ENCODE measurements at regions not wholly inside any gene's neighbourhood (a gene's known extent, or its start where the extent isn't known, plus 50 kb on each side); places are given as distances from the start of the nearest gene placed in this dataset.

GRCh38 chrX:34528081-34528480 is 129.0 kb downstream of the TMEM47 start:
- ATAC-seq (ENCODE audit: low read depth), result no peak
- Mint-ChIP-seq H3K27ac (no peak overlapping the region), H3K4me3 (no peak overlapping the region), H3K27me3 (no peaks in the 10 kb centered on the region), H3K36me3 (ENCODE audit: low read depth) (no peaks in the 10 kb centered on the region), H3K4me1 (no peaks in the 10 kb centered on the region), H3K9me3 (no peaks in the 10 kb centered on the region)
- DNase-seq, result no peak
- intact Hi-C loops (cut with micrococcal nuclease), result no loop called here
- POLR2A ChIA-PET, result no interaction called here
- CTCF ChIA-PET, result no interaction called here
- TF ChIP-seq CTCF (IDR thresholded peaks at IDR 0.05), result no peak

GRCh38 chrX:34521563-34521962 is 135.5 kb downstream of the TMEM47 start:
- H3K9me3 Mint-ChIP-seq, result no peaks in the 10 kb centered on the region
- intact Hi-C loops (cut with micrococcal nuclease), result no loop called here

GRCh38 chrX:34509394-34509793 is 147.7 kb downstream of the TMEM47 start:
- DNase-seq (no peak), ATAC-seq (ENCODE audit: low read depth) (no peak)
- ChIA-PET POLR2A (no interaction called here), CTCF (no interaction called here)
- Mint-ChIP-seq H3K27me3 (no peaks in the 10 kb centered on the region), H3K4me3 (no peak overlapping the region), H3K9me3 (no peaks in the 10 kb centered on the region), H3K27ac (no peak overlapping the region), H3K36me3 (ENCODE audit: low read depth) (no peaks in the 10 kb centered on the region), H3K4me1 (no peaks in the 10 kb centered on the region)
- intact Hi-C loops (cut with micrococcal nuclease), result no loop called here
- no peak for TF ChIP-seq CTCF (IDR thresholded peaks at IDR 0.05)

More at GRCh38 chrX:34521563-34521962, 135.5 kb downstream of the TMEM47 start:
- Mint-ChIP-seq H3K4me1 (no peaks in the 10 kb centered on the region), H3K27ac (no peak overlapping the region), H3K36me3 (ENCODE audit: low read depth) (no peaks in the 10 kb centered on the region), H3K4me3 (no peak overlapping the region), H3K27me3 (no peaks in the 10 kb centered on the region)
- CTCF ChIA-PET, result no interaction called here
- ATAC-seq (ENCODE audit: low read depth) (no peak), DNase-seq (no peak)
- TF ChIP-seq CTCF (IDR thresholded peaks at IDR 0.05), result no peak
- POLR2A ChIA-PET, result no interaction called here

- POLR2A ChIA-PET, result no interaction called here
- Mint-ChIP-seq H3K4me3 (no peak overlapping the region), H3K27ac (no peak overlapping the region), H3K9me3 (no peaks in the 10 kb centered on the region), H3K4me1 (no peaks in the 10 kb centered on the region), H3K36me3 (ENCODE audit: low read depth) (no peaks in the 10 kb centered on the region), H3K27me3 (no peaks in the 10 kb centered on the region)
- intact Hi-C loops (cut with micrococcal nuclease), result no loop called here
- ATAC-seq (ENCODE audit: low read depth) (no peak), DNase-seq (no peak)
- no peak for TF ChIP-seq CTCF (IDR thresholded peaks at IDR 0.05)
- CTCF ChIA-PET, result no interaction called here
Observed at GRCh38 chrX:34503119-34503518, 154.0 kb downstream of the TMEM47 start.

- intact Hi-C loops (cut with micrococcal nuclease), result no loop called here
- no peak for ATAC-seq (ENCODE audit: low read depth)
- ChIA-PET CTCF (interaction anchor here (0.5 kb wide), 1 partner anchor 198 kb away, joined by 3 read pairs; no protein-coding TSS in a partner anchor), POLR2A (no interaction called here)
- H3K27ac Mint-ChIP-seq, result no peak overlapping the region
- no peak for DNase-seq
- no peaks in the 10 kb centered on the region for H3K9me3 Mint-ChIP-seq
- H3K4me3 Mint-ChIP-seq, result no peak overlapping the region
- no peaks in the 10 kb centered on the region for H3K4me1 Mint-ChIP-seq
- H3K36me3 Mint-ChIP-seq (ENCODE audit: low read depth), result no peaks in the 10 kb centered on the region
- TF ChIP-seq CTCF (IDR thresholded peaks at IDR 0.05), result no peak
- no peaks in the 10 kb centered on the region for H3K27me3 Mint-ChIP-seq
Observed at GRCh38 chrX:34493086-34493485, 164.0 kb downstream of the TMEM47 start.

Data from activated B cell treated with CpG ODN at 0.5 μM for 24 hours (primary cell).